NCI-H345 (cell line): ENCODE measurements at regions not wholly inside any gene's neighbourhood (a gene's known extent, or its start where the extent isn't known, plus 50 kb on each side); places are given as distances from the start of the nearest gene placed in this dataset.
"Not testable (repeated sequence)": the region's sequence is repeated elsewhere in the genome, so short reads cannot be mapped to it uniquely, and the experiment has no call there.

Source experiments
- DNase-seq: peaks from one replicate; lab custom pipeline; 2025; lab: John Stamatoyannopoulos, UW

DNA sequence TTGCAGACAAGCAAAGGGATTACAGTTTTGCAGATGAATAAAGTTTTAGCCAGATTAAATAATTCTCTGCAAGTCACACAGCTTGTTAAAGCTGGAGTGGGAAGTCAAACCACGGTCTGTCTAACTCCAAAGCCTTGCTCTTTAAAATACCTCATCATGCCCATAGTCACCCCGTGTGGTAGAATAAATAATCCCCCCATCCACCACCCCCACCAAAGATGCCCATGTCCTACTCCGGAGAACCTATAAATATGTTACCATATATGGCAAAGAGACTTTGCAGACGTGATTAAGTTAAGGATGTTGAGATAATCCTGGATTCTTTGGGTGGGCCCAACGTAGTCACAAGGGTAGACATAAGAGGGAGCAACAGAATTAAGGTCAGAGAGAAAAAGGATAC lies 118.7 kb downstream of the BEND2 start:
- DNase-seq, result no peak

GRCh38 chrX:18101087-18101486 lies 119.6 kb downstream of the BEND2 start:
- DNase-seq, result no peak

DNA sequence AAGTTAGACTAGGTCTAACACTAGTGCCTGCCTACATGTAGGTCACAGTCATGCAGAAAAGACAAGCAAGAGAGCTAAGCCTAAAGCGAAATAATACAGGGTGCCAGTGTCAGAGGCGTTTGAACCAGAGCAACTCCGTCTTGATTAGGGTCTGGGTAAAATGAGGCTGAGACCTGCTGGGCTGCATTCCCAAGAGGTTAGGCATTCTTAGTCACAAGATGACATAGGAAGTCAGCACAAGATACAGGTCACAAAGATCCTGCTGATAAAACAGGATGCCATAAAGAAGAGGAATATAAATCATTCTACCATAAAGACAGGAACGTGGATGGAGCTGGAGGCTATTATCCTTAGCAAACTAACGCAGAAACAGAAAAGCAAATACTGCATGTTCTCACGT lies 120.9 kb downstream of the BEND2 start:
- DNase-seq, result no peak

DNA sequence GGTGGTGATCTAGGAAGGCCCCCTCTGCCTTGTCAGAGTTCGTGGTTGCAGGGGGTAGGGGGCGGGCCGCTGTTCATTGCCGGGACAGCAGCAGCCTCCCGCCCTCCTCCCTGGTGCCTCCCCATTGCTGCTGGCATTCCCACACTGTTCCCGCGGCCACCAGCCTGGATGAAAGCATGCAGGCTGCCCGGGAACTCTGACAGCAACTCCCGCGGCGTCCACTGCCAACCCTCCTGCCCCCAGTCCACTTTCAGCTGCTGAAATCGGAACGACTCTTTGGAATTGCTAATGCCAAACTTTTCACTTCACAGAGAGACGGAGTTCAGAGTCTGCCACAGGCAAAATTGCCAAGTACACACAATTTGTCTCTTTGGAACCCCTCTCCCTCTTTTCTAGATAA lies 121.9 kb downstream of the BEND2 start:
- DNase-seq, result no peak

GRCh38 chrX:18076434-18076833 lies 144.3 kb downstream of the BEND2 start:
- DNase-seq, result no peak

- peak; percentile 91 for DNase-seq
Measured at GRCh38 chrX:18075603-18076002, 145.1 kb downstream of the BEND2 start.

- not testable (repeated sequence) for DNase-seq
Measured at GRCh38 chrX:18068045-18068444, 152.6 kb downstream of the BEND2 start.

DNA sequence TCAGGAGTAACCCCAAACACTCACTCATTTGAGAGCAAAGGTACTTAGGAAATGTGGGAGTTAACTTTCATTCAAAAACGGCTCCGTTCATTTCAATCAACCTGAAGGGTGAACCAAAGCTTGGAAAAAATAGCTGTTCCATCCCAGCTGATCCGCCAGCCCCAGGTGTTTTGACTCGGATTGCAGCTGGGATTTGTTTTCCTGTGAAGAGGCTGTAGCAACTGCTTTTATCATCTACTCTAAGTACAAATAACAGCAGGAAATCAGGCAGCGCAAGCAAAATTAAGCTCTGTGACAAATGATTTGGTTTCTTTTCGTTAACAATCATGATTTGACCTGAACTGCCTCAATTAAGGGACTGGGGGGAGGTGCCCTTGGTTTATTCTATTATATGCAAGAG lies 154.7 kb downstream of the BEND2 start:
- peak; percentile 74 for DNase-seq

DNA sequence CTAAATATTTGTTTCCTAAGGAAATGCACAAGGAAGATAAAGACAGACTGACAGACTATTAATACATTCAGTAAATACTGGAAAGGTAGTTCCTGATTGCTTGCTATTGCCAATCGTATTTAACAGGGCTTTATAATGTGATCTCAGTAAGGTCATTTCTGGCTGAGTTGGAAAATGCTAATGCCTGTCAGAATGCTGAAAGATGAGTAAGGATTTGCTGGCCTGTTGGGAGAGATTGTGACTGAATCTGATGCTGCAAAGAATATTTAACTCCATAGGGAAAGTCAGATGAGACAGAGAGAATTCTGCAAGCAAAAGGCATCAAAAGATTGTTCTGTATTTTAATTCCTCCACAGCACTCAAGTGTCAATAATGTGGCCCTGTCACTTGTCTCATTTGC lies 169.0 kb downstream of the BEND2 start:
- no peak for DNase-seq

DNA sequence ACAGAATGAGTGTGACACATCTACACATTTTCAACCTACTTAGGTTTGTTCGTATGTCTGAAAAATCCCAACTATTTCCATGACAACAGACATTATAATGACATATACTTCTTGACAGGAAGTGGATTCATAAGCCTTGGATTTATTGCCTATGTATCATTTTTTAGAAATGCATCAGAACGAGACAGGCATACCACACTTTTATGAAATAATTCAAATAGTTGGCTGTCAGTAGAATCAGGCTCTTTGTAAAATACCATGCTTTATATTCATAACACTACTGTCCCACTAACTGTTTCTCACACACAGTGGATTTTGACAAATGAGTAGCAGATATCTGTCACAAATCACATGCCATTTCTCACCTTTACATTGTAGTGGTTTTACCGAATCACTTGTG lies 173.2 kb downstream of the BEND2 start:
- no peak for DNase-seq

DNA sequence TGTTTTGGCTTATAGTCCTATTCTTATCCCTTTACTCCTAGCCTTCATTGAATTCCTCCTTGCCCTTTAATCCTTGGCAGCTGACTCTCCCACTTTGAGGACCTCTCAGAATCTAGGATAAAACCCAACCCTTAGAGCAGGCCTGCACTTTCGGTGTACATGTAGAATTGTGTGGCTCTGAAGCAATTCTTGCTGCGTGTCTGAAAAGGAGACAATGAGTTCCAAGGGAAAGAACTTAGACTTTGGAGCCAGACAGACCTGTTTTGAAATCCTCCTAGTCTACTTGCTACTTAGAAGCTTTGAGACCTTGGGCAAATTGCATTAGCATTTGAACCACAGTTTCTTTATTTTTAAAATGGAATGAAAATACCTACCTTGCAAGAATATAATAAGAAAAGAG lies 175.2 kb downstream of the BEND2 start:
- DNase-seq, result no peak

GRCh38 chrX:18042776-18043175 lies 177.9 kb downstream of the BEND2 start:
- DNase-seq, result no peak

DNA sequence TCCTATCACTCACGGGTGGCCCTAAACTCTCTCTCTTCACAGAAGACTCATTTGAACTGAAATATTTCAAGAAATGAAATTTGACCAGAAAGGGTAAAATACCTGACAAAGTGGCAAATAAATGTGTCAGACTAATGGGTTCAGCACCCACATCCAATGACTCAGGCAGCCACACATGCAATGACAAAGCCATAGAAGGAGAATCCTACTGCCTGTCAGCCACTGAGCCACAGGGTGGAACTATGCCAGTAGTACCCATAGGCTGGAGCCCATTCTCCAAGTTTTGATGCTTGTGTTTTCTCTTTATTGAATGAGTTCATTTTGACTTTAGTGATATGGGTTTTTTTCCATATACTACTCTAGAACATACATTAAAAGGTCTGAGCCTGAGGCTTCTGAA lies 179.0 kb downstream of the BEND2 start:
- DNase-seq, result no peak

DNA sequence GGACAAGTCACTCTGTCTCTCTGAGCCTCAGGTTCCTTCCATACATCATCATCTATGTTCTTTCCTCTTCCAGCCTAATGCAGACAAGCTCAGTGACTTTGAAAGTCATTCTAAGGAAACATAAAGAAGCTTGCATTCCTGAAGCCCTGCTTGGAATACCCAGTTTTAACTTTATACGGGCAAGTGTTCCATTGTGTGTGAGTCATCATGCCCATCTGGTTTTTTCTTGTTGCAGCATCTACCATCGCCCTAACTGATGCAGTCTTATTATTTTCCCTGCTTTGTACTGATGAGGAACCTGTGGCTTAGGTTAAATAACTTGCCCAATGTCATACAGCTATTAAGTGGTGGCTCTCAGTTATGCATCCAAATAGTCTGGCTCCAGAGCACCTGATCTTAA lies 177.9 kb upstream of the RAI2 start:
- no peak for DNase-seq

GRCh38 chrX:18036394-18036793 lies 175.3 kb upstream of the RAI2 start:
- no peak for DNase-seq

DNA sequence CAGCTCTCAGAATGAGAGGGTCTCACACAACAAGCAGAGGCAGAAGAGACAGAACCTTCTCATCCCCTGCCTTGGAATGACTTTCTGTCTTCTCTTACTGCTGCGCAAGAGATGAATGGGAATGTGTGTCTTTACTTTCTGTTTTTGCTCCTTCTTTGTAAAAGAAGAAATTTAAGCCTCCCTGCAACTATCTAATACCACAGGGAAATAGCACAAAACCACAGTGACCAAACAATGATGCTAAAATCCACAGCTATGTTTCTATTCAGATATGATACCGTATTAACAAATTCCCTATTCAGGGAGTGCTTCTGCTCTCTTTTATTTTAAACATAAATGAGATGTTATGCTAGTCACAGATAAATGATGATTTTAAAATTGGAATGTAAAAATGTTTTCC lies 173.8 kb upstream of the RAI2 start:
- DNase-seq, result no peak

DNA sequence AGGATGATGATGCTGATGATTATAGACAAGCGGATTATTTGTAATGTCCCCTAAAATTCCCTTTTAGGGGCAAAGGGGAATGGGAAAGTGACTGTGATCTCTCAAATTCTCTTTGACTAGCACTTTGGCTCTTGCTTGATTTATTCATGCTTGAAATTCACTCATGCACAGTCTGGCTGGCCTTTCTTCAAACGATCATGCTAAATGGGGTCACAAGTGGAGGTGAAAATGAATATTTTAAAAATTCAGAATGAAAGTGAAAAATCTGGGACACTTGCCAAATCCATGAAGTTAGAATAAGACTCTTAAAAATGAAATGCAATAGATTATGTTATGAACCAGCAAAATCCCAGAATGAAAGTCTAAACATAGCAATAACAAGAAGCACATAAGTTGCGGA lies 173.4 kb upstream of the RAI2 start:
- DNase-seq, result no peak

- no peak for DNase-seq
Measured at GRCh38 chrX:18032486-18033221, 171.6 kb upstream of the RAI2 start.

GRCh38 chrX:18031726-18032375 lies 170.8 kb upstream of the RAI2 start:
- DNase-seq, result no peak

GRCh38 chrX:18030656-18031055 lies 169.6 kb upstream of the RAI2 start:
- DNase-seq, result not testable (repeated sequence)

GRCh38 chrX:18026166-18026565 lies 165.1 kb upstream of the RAI2 start:
- no peak for DNase-seq

GRCh38 chrX:18017411-18017810 lies 156.3 kb upstream of the RAI2 start:
- DNase-seq, result peak; percentile 63

DNA sequence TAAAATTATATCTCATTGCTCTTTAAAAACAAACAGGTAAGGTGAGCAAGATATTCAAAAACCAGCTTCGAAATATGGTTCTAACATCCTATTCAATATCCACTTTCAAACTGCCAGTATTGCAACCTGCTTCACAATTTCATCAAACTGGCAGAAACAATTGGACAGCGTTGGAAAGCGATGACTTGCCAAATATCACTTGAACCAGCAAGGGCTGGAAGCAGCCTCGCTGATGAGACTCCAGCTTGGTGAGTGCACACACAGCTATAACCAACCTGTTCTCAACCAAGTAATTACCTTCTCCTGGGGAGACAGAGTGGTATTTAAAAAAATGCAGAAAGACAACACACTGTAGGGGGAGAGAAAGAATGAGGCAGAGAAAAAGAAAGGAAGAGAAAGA lies 155.8 kb upstream of the RAI2 start:
- peak; percentile 18 for DNase-seq

- peak; percentile 59 for DNase-seq
Measured at GRCh38 chrX:18010253-18010652, 149.2 kb upstream of the RAI2 start.
